Stimulated activated CD8-positive, alpha-beta memory T cell treated with anti-CD3 and anti-CD28 coated beads, Interleukin-7, amount 100 ng/mL, for 1 hour (primary cell): ENCODE measurements at regions not wholly inside any gene's neighbourhood (a gene's known extent, or its start where the extent isn't known, plus 50 kb on each side); places are given as distances from the start of the nearest gene placed in this dataset.
"Not testable (repeated sequence)": the region's sequence is repeated elsewhere in the genome, so short reads cannot be mapped to it uniquely, and the experiment has no call there.

ENCODE experiments used
- DNase-seq, 2 donors: peaks; one replicate each; pipeline ENCODE4 v3.0.0-alpha.2; 2020; ENCODE audit warnings: low read depth in 2 of 2

DNA sequence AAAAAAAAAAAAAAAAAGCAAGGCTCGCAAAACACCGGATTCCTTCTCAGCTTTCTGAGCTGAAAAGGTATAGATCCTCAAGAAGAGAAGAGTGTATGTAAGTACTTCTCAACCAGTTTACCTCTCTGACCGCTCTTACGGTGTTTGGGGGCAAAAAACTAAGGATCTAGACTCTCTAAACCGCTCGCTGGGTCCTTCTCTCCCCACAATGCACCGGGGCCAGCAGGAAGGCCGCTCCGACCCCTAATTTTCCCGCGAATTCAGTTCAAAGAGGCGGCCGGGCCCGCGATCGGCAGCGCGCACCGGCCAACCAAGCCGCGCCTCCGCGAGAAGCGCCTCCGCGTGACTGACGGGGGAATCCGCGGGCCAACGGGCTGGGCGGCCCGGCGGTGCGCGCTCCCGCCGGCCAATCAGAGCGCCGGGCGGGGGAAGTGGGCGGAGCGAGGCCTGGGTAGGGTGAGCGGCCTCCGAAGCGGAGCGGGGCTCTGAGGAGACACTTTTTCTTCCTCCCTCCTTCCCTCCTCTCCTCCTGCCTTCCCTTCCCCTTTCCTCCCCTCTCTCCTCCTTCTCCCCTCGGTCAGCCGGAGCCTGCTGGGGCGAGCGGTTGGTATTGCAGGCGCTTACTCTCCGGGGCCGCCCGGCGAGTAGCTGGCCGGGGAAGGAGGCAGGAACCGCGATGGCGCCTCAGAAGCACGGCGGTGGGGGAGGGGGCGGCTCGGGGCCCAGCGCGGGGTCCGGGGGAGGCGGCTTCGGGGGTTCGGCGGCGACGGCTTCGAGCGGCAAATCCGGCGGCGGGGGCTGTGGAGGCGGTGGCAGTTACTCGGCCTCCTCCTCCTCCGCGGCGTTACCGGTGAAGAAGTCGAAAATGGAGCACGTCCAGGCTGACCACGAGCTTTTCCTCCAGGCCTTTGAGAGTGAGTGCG is 93.0 kb downstream of the CRLF3 start:
- DNase-seq: peak; percentile 63 to 72

DNA sequence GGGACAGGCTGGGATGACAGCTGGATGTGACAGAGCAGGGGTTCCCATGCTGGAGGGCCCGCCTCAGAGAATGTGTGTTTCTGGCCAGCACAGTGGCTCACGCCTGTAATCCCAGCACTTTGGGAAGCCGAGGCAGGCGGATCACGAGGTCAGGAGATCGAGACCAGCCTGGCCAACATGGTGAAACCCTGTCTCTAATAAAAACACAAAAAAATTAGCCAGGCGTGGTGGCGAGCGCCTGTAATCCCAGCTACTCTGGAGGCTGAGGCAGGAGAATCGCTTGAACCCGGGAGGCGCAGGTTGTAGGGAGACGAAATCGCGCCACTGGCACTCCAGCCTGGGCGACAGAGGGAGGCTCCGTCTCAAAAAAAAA is 93.7 kb downstream of the CRLF3 start:
- not testable (repeated sequence) for DNase-seq

DNA sequence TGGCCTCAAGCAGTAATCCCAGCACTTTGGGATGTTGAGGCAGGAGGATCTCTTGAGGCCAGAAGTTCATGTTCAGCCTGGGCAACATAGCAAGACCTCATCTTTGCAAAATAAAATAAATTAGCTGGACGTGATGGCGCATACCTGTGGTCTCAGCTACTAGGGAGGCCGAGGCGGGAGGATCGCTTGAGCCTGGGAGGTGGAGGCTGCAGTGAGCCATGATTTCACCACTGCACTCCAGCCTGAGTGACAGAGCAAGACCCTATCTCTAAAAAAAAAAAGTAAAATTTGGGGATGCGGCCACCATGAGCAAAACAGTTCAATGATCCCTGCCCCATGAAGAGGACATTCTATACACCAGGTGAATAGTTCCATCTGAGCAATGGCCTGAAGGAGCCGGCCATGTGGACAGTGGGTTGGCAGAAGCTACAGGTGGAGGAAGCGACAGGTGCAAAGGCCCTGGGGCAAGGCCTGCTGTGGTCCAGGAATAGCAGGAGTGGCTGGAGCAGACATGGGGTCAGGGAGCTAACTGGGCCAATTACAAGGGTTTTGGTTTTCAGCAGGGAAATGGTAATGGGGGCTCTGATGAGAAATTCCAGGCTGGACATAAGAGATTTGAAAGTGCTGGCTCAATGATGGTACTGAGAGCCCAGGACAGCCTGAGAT is 94.2 kb downstream of the CRLF3 start:
- DNase-seq: not testable (repeated sequence)

DNA sequence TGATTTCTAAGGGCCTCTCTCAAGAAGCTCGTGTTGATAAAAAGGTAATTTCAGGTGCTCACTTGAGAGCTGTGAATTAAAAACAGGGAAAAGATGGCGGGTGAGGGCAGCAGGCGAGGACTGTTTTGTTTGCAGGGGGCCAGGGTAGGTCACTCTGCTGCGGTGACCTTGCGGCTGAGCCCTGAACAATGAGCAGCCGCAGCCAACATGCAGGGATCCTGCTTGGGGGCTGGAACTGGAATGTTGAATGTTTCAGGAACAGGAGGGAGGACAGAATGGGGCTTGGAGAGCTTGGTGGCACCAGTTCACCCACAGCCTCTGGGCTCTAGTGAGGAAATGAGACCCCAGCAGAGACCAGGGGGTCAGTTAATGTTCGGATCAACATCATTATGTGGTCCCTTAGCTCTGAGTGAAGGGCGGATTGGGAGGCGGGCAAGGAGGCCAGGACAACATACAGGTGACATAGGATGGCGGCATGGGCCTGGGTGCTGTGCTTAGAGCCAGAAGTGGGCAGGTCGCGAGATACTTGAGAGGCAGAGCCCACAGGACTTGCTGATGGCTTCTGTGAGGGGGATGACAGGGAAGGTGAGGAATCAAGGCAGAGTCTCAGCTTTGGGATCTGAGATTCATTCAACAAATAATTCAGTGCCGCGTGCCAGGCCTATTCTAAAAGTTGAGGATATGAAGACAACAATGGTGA is 94.9 kb downstream of the CRLF3 start:
- DNase-seq: not testable (repeated sequence)

DNA sequence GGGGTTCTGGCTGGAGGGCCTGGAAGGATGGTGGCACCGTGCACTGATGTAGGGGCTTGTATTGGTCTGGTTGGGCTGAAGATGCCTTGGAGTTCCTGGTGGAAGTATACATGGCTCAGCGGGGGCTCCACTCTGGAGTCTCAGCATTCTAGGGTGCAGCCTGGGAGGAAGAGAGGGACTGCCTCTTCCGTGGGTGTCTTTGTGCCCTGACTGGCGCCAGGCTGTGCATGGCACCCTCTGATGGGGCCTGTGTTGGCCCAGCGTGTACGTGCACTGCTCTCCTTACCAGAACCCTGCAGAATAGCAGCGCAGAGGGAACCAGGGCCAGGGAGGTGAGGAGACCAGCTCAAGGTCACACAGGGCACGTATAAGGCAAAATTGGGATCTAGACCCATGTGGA is 97.0 kb downstream of the CRLF3 start:
- not testable (repeated sequence) for DNase-seq

DNA sequence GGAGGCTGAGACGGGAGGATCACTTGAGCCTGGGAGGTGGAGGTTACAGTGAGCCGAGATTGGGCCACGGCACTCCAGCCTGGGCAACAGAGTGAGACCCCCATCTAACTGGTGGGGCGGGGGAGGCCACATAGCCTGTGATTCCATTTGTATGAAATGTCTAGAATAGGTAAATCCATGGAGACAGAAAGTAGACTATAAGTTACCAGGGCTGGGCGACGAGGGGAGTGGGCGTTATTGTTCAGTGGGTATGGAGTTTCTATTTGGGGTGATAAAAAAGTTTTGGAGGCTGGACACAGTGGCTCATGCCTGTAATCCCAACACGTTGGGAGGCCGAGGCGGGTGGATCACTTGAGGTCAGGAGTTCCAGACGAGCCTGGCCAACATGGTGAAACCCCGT is 97.8 kb downstream of the CRLF3 start:
- not testable (repeated sequence) for DNase-seq

DNA sequence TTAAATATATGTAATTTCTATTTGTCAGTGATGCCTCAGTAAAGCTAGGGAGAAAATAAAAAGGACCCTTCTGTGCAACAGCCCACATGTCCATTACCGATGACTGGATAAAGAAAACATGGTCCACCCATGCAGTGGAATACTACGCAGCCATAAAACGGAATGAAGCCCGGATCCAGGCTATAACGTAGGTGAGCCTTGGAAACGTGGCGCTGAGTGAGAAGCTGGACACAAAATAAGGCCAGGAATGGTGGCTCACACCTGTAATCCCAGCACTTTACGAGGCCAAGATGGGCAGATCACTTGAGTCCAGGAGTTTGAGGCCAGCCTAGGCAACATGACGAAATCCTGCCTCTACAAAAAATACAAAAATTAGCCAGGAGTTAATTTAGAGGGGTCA is 98.2 kb downstream of the CRLF3 start:
- not testable (repeated sequence) for DNase-seq

DNA sequence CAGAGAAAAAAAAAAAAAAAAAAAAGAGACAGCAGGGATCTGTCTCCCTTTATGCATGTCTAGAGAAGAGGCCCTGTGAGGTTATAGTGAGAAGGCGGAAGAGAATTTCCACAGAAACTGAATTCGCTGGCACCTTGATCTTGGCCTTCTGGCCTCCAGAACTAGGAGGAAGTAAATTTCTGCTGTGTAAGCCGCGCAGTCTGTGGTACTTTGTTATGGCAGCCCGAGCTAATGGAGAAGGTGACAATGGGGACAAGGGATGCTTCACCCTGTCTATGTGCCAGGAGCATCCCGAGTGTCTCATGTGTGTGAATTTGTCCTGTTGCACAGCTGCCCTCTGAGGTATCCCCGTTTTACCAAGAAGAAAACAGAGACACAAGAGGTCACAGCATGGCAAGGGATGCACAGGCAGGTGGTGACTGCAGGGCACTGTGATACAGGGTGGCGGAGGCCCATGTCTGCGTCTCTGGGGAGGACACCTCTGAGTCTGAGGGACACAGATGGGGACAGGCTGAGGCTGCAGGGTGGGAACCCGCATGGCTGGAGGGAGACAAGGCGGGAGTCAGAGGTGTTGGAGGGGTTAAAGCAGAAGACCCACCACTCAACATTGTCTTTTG is 100.3 kb downstream of the CRLF3 start:
- DNase-seq: not testable (repeated sequence)

DNA sequence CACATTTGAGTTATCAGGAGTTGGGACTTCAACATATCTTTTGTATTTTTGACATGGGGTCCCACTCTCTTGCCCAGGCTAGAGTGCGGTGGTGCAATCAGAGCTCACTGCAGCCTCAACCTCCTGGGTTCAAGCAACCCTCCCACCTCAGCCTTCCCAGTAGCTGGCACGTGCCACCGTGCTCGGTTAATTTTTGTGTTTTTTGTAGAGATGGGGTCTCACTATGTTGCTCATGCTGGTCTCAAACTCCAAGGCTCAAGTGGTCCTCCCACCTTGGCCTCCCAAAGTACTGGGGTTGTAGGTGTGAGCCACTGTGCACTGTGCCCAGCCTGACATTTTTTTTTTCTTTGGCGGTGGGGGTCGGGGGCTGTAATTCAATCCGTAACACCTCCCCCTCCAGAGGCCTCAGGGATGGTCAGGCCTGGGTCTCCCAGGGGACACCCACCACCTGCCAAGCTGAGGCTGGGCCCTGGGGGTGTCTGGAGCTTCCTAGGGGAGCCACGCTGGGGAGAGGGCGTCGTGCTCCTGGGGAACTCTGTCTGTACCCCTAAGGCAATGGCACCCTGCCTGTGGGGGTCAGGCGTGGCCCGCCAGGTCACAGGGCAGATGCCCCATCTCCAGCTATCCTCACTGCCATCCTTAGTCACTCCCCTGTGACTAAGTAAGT is 102.2 kb downstream of the CRLF3 start:
- DNase-seq: not testable (repeated sequence)

DNA sequence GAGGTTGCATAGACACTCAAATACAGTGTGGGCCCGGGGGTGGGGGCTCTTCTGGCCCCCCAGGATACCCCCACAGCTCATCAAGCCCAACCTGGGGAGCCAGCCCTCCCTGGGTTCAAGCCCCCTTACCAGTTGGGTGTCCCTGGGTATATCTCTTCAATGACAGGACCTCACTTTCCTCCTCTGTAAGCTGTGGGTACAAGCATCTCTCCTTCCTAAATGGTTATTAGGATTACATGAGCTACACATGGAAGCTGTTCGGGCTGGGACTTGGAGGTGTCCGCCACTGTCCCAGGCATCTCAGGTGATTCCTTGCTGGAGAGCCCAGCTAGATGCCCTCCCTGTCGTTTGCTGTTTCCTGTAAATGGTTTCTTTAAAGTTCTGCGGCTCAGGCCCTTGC is 103.5 kb downstream of the CRLF3 start:
- not testable (repeated sequence) for DNase-seq

DNA sequence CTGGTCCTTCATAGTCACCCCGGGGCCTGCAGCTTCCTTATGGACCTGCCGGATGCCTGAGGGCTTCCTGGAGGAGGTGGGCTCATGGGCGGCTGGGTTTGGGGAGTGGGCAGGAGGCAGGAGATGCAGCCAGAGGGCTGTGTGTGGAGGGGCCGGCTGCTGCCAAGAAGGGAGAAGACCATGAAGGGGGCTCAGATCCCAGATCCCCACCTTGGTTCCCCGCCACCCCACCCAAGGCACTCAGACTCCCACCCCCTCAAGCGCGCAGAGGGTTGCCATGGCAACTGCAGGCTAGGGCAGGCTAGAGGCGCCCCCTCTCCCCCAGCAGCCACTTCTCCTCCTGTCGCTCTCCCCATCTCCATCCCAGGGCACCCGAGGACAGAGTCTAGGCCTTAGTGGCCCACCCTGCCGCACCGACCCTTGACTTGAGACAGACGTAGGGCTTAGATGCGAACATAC is 104.5 kb downstream of the CRLF3 start:
- DNase-seq: no peak

DNA sequence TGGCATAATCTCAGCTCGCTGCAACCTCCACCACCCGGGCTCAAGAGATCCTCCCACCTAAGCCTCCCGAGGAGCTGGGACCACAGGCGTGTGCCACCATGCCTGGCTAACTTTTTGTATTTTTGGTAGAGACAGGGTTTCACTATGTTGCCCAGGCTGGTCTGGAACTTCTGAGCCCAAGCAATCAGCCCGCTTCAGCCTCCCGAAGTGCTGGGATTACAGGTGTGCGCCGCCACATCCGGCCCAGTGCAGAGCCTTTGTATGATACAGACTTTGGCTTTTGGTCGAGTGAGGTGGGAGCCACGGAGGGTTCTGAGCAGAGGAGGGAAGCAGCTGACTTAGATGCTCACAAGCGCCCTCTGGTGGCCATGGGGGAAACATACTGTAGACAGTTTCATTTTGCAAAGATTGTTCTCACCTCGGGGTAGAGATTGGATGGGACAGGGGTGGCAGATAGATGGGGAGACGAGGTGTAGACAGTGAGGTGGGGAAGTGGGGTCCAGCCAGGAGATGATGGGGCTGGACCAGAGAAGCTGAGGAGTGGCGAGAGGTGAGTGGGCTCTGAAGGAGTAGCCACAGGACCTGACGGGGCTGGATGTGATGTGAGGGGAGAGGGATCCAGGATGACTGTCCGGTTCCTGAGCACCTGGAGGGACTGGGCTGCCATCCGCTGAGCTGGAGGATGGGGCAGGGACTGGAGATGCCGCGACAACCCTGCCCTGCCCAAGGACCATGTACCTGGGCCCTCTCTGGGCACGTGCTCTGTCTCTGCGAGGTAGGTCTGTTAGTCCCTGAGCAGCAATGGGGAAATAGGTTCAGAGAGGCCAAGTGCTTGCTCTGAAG is 105.1 kb downstream of the CRLF3 start:
- DNase-seq: peak; percentile 42 to 72

DNA sequence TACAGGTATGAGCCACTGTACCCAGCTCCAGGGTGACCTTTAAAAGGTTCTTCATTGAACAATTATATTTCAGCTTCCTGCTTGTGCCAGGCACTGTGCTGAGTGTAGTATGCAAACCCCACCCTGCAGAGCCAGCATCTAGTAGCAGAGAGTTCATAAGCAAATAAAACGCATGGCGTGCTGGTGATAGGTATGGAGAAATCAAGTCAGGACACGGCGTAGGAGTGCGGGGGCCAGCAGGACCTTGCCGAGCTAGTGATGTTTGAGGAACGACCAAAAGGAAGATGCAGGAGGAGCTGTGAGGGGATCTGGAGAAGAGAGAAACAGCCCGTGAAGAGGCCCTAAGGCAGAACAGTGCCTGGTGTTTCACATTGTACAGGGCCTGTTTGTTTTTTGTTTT is 105.8 kb downstream of the CRLF3 start:
- not testable (repeated sequence) for DNase-seq

DNA sequence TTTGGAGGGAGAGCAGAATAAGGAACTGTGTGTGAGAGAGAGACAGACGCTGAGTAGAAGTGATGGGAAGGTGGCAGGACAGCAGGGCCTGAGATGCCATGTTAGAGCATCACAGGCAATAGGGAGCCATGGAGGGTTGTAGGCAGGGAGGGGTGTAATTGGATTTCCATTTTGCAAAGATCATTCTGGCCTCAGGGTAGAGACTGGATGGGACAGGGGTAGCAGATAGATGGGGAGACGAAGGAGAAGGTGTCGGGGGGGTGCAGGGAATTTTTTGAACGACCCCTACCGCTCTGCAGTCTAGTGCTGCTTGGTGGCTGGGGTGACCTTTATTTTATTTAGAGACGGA is 106.4 kb downstream of the CRLF3 start:
- DNase-seq: not testable (repeated sequence)

DNA sequence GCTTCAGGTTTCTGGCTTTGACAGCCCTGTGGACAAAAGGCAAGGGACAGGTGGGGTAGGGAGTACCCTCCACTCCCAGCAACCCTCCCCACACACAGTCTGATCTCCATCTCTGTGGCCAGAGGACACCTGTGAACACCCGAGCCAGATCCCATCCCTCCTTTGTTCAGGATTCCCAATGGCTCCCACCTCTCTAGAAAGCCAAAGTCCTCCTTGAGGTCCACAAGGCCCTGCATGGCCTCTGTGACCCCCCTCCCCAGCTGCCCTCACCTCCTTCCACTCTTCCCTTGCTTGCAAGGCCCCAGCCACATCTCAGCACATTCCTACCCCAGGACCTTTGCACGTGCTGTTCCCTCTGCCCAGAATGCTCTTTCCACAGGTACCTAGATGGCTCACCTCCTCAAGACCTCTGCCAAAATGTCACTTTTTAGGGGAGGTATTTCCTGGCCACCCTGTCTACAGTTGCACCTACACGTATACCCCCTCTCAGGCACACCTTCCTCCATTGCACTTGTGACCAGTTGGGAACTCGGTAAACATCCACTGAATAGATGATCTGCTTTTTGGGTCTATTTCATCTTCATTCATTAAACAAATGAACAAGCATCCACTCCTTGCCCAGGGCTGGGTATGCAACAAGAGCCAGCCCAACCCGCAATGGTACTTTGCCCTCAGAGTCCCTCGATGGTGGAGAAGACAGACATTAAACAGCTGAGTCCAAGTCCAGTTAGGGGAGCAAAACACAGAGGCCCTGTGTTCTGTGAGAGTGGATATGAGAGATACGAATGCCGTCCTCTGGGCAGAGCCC is 107.0 kb downstream of the CRLF3 start:
- DNase-seq: no peak

DNA sequence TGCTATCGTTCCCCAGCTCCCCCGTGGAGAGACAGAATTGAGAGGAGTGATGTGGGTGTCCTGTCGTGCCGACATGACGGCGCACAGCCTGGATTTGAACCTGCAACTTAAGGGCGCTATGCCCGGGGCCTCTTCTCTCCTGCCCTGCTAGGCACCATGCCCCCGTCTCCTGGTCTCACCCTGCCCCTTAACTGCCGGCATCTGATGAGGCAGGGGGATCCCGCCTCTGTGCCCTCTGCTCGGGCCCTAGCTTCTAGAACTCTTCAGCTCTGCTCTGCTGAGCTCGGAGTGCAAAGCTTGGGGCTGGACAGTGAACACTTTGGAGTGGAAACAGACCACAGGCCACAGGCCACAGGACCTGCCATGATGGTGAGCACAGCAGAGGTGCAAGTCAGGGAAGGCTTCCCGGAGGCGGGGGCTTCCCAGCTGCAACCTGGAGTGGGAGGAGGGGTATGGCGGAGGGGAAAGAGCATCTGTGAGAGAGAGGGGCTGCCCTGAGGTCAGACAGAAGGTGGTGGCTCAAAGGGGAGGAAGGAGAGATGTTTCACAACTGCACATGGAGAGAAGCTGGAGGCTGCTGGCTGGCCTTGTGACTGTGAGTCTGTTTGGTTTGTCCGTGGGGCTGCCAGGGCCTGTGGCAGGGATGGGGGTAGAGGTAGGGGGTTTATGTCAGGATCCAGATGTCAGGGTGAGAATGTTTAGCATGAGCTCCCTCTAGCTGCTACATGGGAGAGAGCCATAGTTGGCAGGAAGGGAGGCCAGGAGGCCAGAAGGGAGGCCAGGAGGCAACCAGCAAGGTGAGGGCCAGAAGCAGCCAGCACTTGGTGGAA is 107.8 kb downstream of the CRLF3 start:
- no peak for DNase-seq

DNA sequence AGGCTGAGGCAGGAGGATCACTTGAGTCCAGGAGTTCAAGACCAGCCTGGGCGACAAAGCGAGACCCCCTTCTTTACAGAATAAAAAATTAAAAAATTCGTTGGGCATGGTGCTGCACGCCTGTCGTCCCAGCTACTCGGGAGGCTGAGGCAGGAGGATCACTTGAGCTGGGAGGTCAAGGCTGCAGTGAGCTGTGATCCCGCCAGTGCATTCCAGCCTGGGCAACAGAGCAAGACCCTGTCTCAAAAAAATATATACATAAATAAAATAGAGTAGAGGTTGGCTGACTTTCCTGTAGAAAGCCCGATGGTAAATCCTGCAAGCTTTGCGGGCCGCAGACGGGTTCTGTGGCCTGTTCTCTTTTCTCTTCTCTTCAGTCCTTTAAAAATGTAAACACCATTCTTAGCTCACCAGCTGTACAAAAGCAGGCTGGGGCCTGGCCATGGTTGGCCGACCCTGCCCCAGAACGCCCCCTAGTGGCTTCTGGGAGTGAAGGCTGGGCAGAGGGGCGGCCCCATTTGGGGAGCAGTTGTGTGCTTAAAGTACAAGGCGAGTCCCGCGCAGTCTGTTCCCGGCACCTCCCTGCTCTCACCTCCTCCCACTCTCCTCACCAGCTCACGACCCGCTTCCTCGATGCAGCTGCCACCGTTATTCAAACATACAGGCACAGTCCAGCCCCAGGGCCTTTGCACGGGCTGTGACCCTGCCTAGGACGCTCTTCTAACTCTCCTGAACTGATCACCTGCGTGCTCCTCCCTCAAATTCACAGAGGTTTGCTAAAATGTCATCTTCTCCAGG is 109.5 kb downstream of the CRLF3 start:
- not testable (repeated sequence) for DNase-seq

DNA sequence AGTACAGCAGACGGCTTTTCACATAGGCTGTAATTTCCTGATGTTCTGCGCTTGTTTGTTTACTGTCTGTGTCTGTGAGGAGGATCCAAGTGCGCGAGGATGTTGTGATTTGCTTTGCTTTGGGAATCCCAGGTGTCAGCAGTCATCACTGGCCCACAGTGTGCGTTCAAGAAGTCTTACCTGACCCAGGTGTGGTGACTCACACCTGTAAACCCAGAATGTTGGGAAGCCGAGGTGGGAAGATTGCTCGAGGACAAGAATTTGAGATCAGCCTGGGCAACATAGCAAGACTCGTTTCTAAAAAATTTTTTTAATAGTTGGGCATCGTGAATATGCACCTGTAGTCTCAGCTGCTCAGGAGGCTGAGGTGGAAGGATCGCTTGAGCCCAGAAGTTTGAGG is 110.7 kb downstream of the CRLF3 start:
- not testable (repeated sequence) for DNase-seq
